HEK293T (cell line): ENCODE measurements at regions not wholly inside any gene's neighbourhood (a gene's known extent, or its start where the extent isn't known, plus 50 kb on each side); places are given as distances from the start of the nearest gene placed in this dataset.

Experiments used
- CTCF ChIA-PET: fragments of 350-600 bp; formaldehyde crosslinking; extraction: SDS; loops from one replicate; lab custom pipeline; 2021; ENCODE audit warnings: antibody characterized with exemption, inconsistent platforms; lab: Yijun Ruan, JAX
- POLR2A ChIA-PET: fragments of 350-600 bp; formaldehyde crosslinking; extraction: SDS; loops from one replicate; lab custom pipeline; 2020; ENCODE audit warnings: antibody characterized with exemption, inconsistent platforms; lab: Yijun Ruan, JAX
- DNase-seq: peaks from one replicate; pipeline ENCODE4 v3.0.0; 2012; ENCODE audit warnings: mixed read lengths; ENCODE audit errors: extremely low spot score
- ARNT ChIP-seq: fragments of 450-650 bp; IDR thresholded peaks from 2 replicates; pipeline ENCODE4 v1.6.1; 2017; ENCODE audit warnings: mild to moderate bottlenecking
- BHLHE40 ChIP-seq: fragments of 450-650 bp; IDR thresholded peaks from 2 replicates; pipeline ENCODE4 v1.6.1; 2016; ENCODE audit warnings: mild to moderate bottlenecking, moderate library complexity, borderline replicate concordance
- CTBP1 ChIP-seq: fragments of 450-650 bp; IDR thresholded peaks from 2 replicates; pipeline ENCODE4 v1.6.1; 2016; ENCODE audit warnings: borderline replicate concordance
- ELF4 ChIP-seq: fragments of 450-650 bp; IDR thresholded peaks from 2 replicates; pipeline ENCODE4 v1.6.1; 2017; ENCODE audit warnings: antibody characterized with exemption
- FOXA1 ChIP-seq: fragments of 450-650 bp; IDR thresholded peaks from 2 replicates; pipeline ENCODE4 v1.6.1; 2016; ENCODE audit warnings: mild to moderate bottlenecking
- FOXK2 ChIP-seq: fragments of 450-650 bp; IDR thresholded peaks from 2 replicates; pipeline ENCODE4 v1.6.1; 2016; ENCODE audit warnings: mild to moderate bottlenecking
- FOXM1 ChIP-seq: fragments of 450-650 bp; IDR thresholded peaks from 2 replicates; pipeline ENCODE4 v1.6.1; 2017; ENCODE audit warnings: mild to moderate bottlenecking, borderline replicate concordance
- HDGF ChIP-seq: fragments of 450-650 bp; IDR thresholded peaks from 2 replicates; pipeline ENCODE4 v1.6.1; 2017; ENCODE audit warnings: antibody characterized with exemption, borderline replicate concordance
- L3MBTL2 ChIP-seq: fragments of 450-650 bp; conservative IDR thresholded peaks from 2 replicates; pipeline ENCODE4 v1.6.1; 2016; ENCODE audit warnings: mild to moderate bottlenecking
- LEF1 ChIP-seq: fragments of 450-650 bp; IDR thresholded peaks from 2 replicates; pipeline ENCODE4 v1.6.1; 2017; ENCODE audit warnings: mild to moderate bottlenecking, borderline replicate concordance
- NFRKB ChIP-seq: fragments of 450-650 bp; IDR thresholded peaks from 2 replicates; pipeline ENCODE4 v1.6.1; 2016; ENCODE audit warnings: mild to moderate bottlenecking, moderate library complexity
- SP1 ChIP-seq: fragments of 450-650 bp; IDR thresholded peaks from 2 replicates; pipeline ENCODE4 v1.6.1; 2017
- SUZ12 ChIP-seq: fragments of 450-650 bp; IDR thresholded peaks from 2 replicates; pipeline ENCODE4 v1.6.1; 2016; ENCODE audit warnings: mild to moderate bottlenecking
- TARDBP ChIP-seq: fragments of 450-650 bp; IDR thresholded peaks from 2 replicates; pipeline ENCODE4 v1.6.1; 2016
- ZNF384 ChIP-seq: fragments of 450-650 bp; IDR thresholded peaks from 2 replicates; pipeline ENCODE4 v1.6.1; 2016
- TF ChIP-seq, protein P1 (sequence below): fragments of 450-650 bp; IDR thresholded peaks from 2 replicates; pipeline ENCODE4 v1.6.1; 2016

GRCh38 chr1:81571946-81572345, 228.8 kb upstream of the ADGRL2 start:
- POLR2A ChIA-PET, result no interaction called here
- CTCF ChIA-PET, result interaction anchor here (0.6 kb wide), 1 partner anchor 25 kb away, joined by 5 read pairs; no protein-coding TSS in a partner anchor
- DNase-seq, result no peak
- TF ChIP-seq CTBP1 (no peak), LEF1 (no peak), FOXA1 (no peak), SP1 (no peak), SUZ12 (no peak), NFRKB (no peak), ZNF384 (no peak), TARDBP (no peak), FOXK2 (no peak), BHLHE40 (no peak), FOXM1 (no peak), HDGF (no peak), ELF4 (no peak), L3MBTL2 (no peak), ARNT (no peak)
- TF ChIP-seq, protein P1, sequence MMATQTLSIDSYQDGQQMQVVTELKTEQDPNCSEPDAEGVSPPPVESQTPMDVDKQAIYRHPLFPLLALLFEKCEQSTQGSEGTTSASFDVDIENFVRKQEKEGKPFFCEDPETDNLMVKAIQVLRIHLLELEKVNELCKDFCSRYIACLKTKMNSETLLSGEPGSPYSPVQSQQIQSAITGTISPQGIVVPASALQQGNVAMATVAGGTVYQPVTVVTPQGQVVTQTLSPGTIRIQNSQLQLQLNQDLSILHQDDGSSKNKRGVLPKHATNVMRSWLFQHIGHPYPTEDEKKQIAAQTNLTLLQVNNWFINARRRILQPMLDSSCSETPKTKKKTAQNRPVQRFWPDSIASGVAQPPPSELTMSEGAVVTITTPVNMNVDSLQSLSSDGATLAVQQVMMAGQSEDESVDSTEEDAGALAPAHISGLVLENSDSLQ, result no peak

GRCh38 chr1:81569761-81570160, 231.0 kb upstream of the ADGRL2 start:
- DNase-seq, result no peak
- CTCF ChIA-PET, result no interaction called here
- no peak for TF ChIP-seq SUZ12
- TF ChIP-seq ARNT, result no peak
- TF ChIP-seq BHLHE40, result no peak
- no peak for TF ChIP-seq ELF4
- TF ChIP-seq, protein P1, result no peak
- TF ChIP-seq L3MBTL2, result no peak
- TF ChIP-seq FOXA1, result no peak
- TF ChIP-seq TARDBP, result no peak
- TF ChIP-seq HDGF, result no peak
- POLR2A ChIA-PET, result no interaction called here

DNA sequence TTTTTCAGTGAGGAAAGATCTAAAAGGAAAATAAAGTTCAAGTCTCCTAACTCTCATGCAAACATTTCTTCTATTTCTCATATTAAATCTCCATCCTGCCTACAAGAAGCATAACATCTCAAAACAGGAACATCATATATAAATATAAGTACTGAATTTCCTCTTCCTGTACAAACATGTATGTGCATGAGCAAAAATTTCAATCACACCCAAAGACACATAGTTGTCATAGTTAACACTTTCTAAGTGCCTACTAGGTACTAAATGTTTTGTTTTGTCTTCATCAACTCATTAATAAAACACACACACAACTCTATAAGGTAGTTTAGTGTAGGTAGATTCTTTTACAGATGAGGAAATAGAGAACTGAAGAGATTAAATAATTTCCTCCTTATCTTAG, 237.1 kb upstream of the ADGRL2 start:
- ChIA-PET POLR2A (no interaction called here), CTCF (no interaction called here)
- TF ChIP-seq HDGF (no peak), CTBP1 (no peak)
- no peak for DNase-seq

DNA sequence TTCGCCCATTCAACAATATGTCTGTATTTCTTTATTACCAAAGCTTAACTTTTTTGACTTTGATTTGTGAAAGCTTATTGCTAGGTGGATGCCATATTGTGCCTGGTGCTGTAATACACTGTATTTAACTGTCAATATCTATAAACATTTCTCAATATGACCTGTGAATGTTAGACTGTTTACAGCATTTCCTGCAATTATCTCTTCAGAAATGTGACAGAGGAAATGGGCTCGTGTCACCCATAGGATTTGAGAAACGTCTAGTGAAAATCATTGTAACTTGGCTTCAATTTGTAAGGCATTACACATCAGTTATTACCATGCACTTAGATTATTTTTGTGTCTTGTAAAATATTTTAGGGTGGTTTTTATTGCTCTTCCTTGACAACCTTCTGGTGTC, 237.8 kb upstream of the ADGRL2 start:
- DNase-seq, result no peak
- POLR2A ChIA-PET, result no interaction called here
- CTCF ChIA-PET, result no interaction called here
- TF ChIP-seq CTBP1 (no peak), BHLHE40 (no peak), HDGF (no peak), FOXM1 (no peak), ELF4 (no peak), L3MBTL2 (no peak), SP1 (no peak), TARDBP (no peak), ARNT (no peak), LEF1 (no peak), SUZ12 (no peak), ZNF384 (no peak), FOXK2 (no peak), NFRKB (no peak), FOXA1 (no peak)
- TF ChIP-seq, protein P1, result no peak

DNA sequence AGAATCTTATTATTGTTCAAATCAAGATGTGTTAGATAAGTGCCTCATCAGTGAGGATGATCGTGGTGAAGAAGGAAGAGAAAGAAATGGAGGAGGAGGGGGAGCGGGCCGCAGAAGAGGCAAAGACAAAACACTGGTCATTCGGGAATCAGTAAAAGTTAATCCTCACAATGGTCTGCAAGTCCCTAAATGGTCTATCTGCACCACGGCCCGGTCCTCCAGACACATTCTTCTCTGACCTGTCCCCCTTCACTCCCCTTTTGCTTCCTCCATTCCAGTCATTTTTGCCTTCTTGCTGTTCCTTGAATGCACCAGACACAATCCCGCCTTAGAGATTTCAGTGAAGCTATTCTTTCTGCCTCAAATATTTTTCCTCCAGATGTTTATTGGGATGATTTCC, 240.1 kb upstream of the ADGRL2 start:
- CTCF ChIA-PET, result no interaction called here
- TF ChIP-seq FOXK2 (no peak), L3MBTL2 (no peak), BHLHE40 (no peak), NFRKB (no peak), FOXM1 (no peak), CTBP1 (no peak), HDGF (no peak), LEF1 (no peak), TARDBP (no peak), ELF4 (no peak), SUZ12 (no peak), SP1 (no peak), ZNF384 (no peak), FOXA1 (no peak)
- TF ChIP-seq, protein P1, result no peak

GRCh38 chr1:81559662-81560350, 240.9 kb upstream of the ADGRL2 start:
- ChIA-PET POLR2A (no interaction called here), CTCF (interaction anchor here (0.7 kb wide), 1 partner anchor 10 kb away, joined by 3 read pairs; no protein-coding TSS in a partner anchor)
- DNase-seq, result no peak
- TF ChIP-seq, protein P1, result no peak
- TF ChIP-seq FOXK2 (no peak), SP1 (no peak), ELF4 (no peak), FOXM1 (no peak), LEF1 (no peak), TARDBP (no peak), L3MBTL2 (no peak), FOXA1 (no peak), BHLHE40 (no peak), SUZ12 (no peak), ZNF384 (no peak), NFRKB (no peak)

More for the DNA sequence above, 240.1 kb upstream of the ADGRL2 start:
- DNase-seq, result no peak
- POLR2A ChIA-PET, result no interaction called here
